OCI-LY7 (cell line): ENCODE measurements at regions not wholly inside any gene's neighbourhood (a gene's known extent, or its start where the extent isn't known, plus 50 kb on each side); places are given as distances from the start of the nearest gene placed in this dataset.

Source experiments
- BruUV-seq: library from RNA; stranded (reverse); fragments of 400-500 nt; replicated peaks from 2 replicates; lab custom pipeline; 2021; lab: Mats Ljungman, UMichigan
- CTCF ChIA-PET: fragments of 300-600 bp; sonication (Branson Sonifier 250); formaldehyde crosslinking; loops from one replicate; lab custom pipeline; 2022; ENCODE audit warnings: antibody characterized with exemption; ENCODE audit not compliant: unreplicated experiment; lab: Charles Lee
- POLR2A ChIA-PET: fragments of 300-600 bp; sonication (Branson Sonifier 250); formaldehyde crosslinking; loops from one replicate; lab custom pipeline; 2022; ENCODE audit warnings: antibody characterized with exemption; lab: Charles Lee
- DNase-seq: peaks from one replicate; pipeline ENCODE4 v3.0.0-alpha.2; 2015; ENCODE audit warnings: low spot score
- H2AFZ ChIP-seq: fragments of 200-600 bp; sonication (generic), shearing (Covaris generic); 2 replicates; pipeline ENCODE4 v1.6.1; 2014; ENCODE audit warnings: mild to moderate bottlenecking, antibody characterized with exemption, low read length, moderate library complexity
- H3K27ac ChIP-seq: fragments of 200-600 bp; sonication (generic); 2 replicates; pipeline ENCODE4 v1.5.1; 2014; ENCODE audit warnings: mixed run types, low read depth, mild to moderate bottlenecking, moderate library complexity, low read length, inconsistent platforms; ENCODE audit not compliant: poor library complexity, severe bottlenecking
- H3K36me3 ChIP-seq: fragments of 200-600 bp; sonication (generic); 2 replicates; pipeline ENCODE4 v1.6.1; 2014; ENCODE audit warnings: mild to moderate bottlenecking, antibody characterized with exemption, low read length, moderate library complexity, mixed read lengths; ENCODE audit not compliant: insufficient read depth
- H3K4me1 ChIP-seq: fragments of 200-600 bp; sonication (generic); 2 replicates; pipeline ENCODE4 v1.5.1; 2014; ENCODE audit warnings: mild to moderate bottlenecking, low read length; ENCODE audit not compliant: insufficient read depth, poor library complexity, severe bottlenecking
- H3K4me2 ChIP-seq: fragments of 200-600 bp; sonication (generic); 2 replicates; pipeline ENCODE4 v1.6.1; 2014; ENCODE audit warnings: mild to moderate bottlenecking, low read length
- H3K4me3 ChIP-seq: fragments of 200-600 bp; sonication (generic); 2 replicates; pipeline ENCODE4 v1.5.1; 2014; ENCODE audit warnings: mild to moderate bottlenecking, low read depth, low read length; ENCODE audit not compliant: poor library complexity, severe bottlenecking
- H3K79me2 ChIP-seq: fragments of 200-600 bp; sonication (generic); 2 replicates; pipeline ENCODE4 v1.6.1; 2016; ENCODE audit warnings: low read depth, mild to moderate bottlenecking, low read length, moderate library complexity, mixed read lengths; ENCODE audit not compliant: insufficient read depth
- H3K9me2 ChIP-seq: fragments of 200-600 bp; sonication (generic); 2 replicates; pipeline ENCODE4 v1.6.1; 2016; ENCODE audit warnings: mild to moderate bottlenecking, low read length, mixed read lengths; ENCODE audit not compliant: insufficient read depth
- H3K9me3 ChIP-seq: fragments of 200-600 bp; sonication (generic); 2 replicates; pipeline ENCODE4 v1.6.1; 2014; ENCODE audit warnings: mild to moderate bottlenecking, mixed run types, low read length, mixed read lengths
- H4K20me1 ChIP-seq: fragments of 200-600 bp; sonication (generic); 2 replicates; pipeline ENCODE4 v1.6.1; 2014; ENCODE audit warnings: mild to moderate bottlenecking, antibody characterized with exemption, low read length, moderate library complexity, mixed read lengths; ENCODE audit not compliant: insufficient read depth
- CTCF ChIP-seq: fragments of 200-600 bp; sonication (generic); conservative IDR thresholded peaks from 2 replicates; pipeline ENCODE4 v1.5.1; 2014; ENCODE audit warnings: mild to moderate bottlenecking, antibody characterized with exemption, low read length, moderate library complexity, mixed read lengths
- EZH2phosphoT487 ChIP-seq: fragments of 200-600 bp; sonication (generic); IDR thresholded peaks from 2 replicates; pipeline ENCODE4 v1.6.1; 2018; ENCODE audit warnings: low read depth, borderline replicate concordance, mild to moderate bottlenecking, mixed run types, antibody characterized with exemption, low read length, moderate library complexity, mixed read lengths
- intact Hi-C: fragments of 100-400 bp; cut with micrococcal nuclease; formaldehyde crosslinking; loops from one replicate; pipeline ENCODE4 v1.10.0; 2022; ENCODE audit not compliant: unreplicated experiment

- Histone ChIP-seq H3K9me2 (no peaks in the 10 kb centered on the region), H3K4me3 (no peak overlapping the region), H3K79me2 (no peaks in the 10 kb centered on the region), H3K4me1 (peaks cover 4% of the 10 kb centered on the region), H3K36me3 (no peaks in the 10 kb centered on the region; the same call in 1 of the 2 replicates), H3K9me3 (peaks cover 7% of the 10 kb centered on the region; the same call in 1 of the 2 replicates), H3K27ac (no peak overlapping the region), H2AFZ (no peak overlapping the region), H3K4me2 (no peak overlapping the region), H4K20me1 (no peaks in the 10 kb centered on the region)
- ChIA-PET POLR2A (interaction anchor here (0.8 kb wide), 1 partner anchor 103 kb away, joined by 3 read pairs; no protein-coding TSS in a partner anchor), CTCF (no interaction called here)
- TF ChIP-seq EZH2phosphoT487, result no peak
- TF ChIP-seq CTCF, result no peak
- BruUV-seq, result no TSS peak
- intact Hi-C loops, result no loop called here
- no peak for DNase-seq
Measured at GRCh38 chr4:185892165-185892564, 80.2 kb upstream of the SORBS2 start.

GRCh38 chr4:185893500-185893899 lies 81.5 kb upstream of the SORBS2 start:
- intact Hi-C loops, result no loop called here
- H3K79me2 ChIP-seq, result no peaks in the 10 kb centered on the region
- H3K27ac ChIP-seq, result no peak overlapping the region
- no peak overlapping the region for H3K4me2 ChIP-seq
- no peaks in the 10 kb centered on the region for H4K20me1 ChIP-seq
- ChIA-PET CTCF (no interaction called here), POLR2A (interaction anchor here (0.7 kb wide), 1 partner anchor 303 kb away, joined by 4 read pairs; no protein-coding TSS in a partner anchor)
- no peak for TF ChIP-seq CTCF
- no peak for TF ChIP-seq EZH2phosphoT487
- no peak overlapping the region for H2AFZ ChIP-seq
- DNase-seq, result no peak
- no peaks in the 10 kb centered on the region for H3K4me1 ChIP-seq
- no peak overlapping the region for H3K4me3 ChIP-seq
- H3K36me3 ChIP-seq, result no peaks in the 10 kb centered on the region
- H3K9me2 ChIP-seq, result no peaks in the 10 kb centered on the region
- no TSS peak for BruUV-seq
- H3K9me3 ChIP-seq, result peaks cover 1% of the 10 kb centered on the region; the same call in 1 of the 2 replicates

- ChIA-PET POLR2A (interaction anchor here (0.6 kb wide), 1 partner anchor 414 kb away, joined by 3 read pairs; no protein-coding TSS in a partner anchor), CTCF (no interaction called here)
- Histone ChIP-seq H2AFZ (no peak overlapping the region), H4K20me1 (no peaks in the 10 kb centered on the region), H3K9me2 (no peaks in the 10 kb centered on the region), H3K4me3 (no peak overlapping the region), H3K36me3 (no peaks in the 10 kb centered on the region), H3K79me2 (no peaks in the 10 kb centered on the region), H3K27ac (no peak overlapping the region), H3K9me3 (no peaks in the 10 kb centered on the region), H3K4me2 (no peak overlapping the region), H3K4me1 (no peaks in the 10 kb centered on the region)
- TF ChIP-seq EZH2phosphoT487 (no peak), CTCF (no peak)
- DNase-seq, result no peak
- intact Hi-C loops, result no loop called here
- no TSS peak for BruUV-seq
Measured at GRCh38 chr4:185894481-185894880, 82.5 kb upstream of the SORBS2 start.
